K562 (cell line): ENCODE measurements at regions not wholly inside any gene's neighbourhood (a gene's known extent, or its start where the extent isn't known, plus 50 kb on each side); places are given as distances from the start of the nearest gene placed in this dataset.

Experiments used
- ATF3 ChIP-seq, 2 experiments: fragments of 450-650 bp in 1 of 2; sonication (generic) in 1 of 2; formaldehyde crosslinking in 1 of 2; IDR thresholded peaks in 1 of 2; conservative IDR thresholded peaks in 1 of 2; 2 replicates each; pipeline versions ENCODE4 v1.6.1 to v1.8.1; 2016 to 2023; ENCODE audit warnings: mild to moderate bottlenecking in 2 of 2, moderate library complexity in 2 of 2, inconsistent platforms in 1 of 2, missing genetic modification reagents in 1 of 2
- CBX5 ChIP-seq: IDR thresholded peaks from 2 replicates; pipeline ENCODE4 v1.6.1; 2014; ENCODE audit warnings: low read depth, borderline replicate concordance
- DIDO1 ChIP-seq: fragments of 450-650 bp; IDR thresholded peaks from 2 replicates; pipeline ENCODE4 v1.6.1; 2016; ENCODE audit warnings: low read depth, missing biosample characterization, missing genetic modification characterization
- E2F6 ChIP-seq, 2 experiments: IDR thresholded peaks; 2 replicates each; pipeline ENCODE4 v1.6.1; 2011; ENCODE audit warnings: borderline replicate concordance in 1 of 2, control low read depth in 1 of 2, low read depth in 1 of 2, low read length in 1 of 2, mild to moderate bottlenecking in 1 of 2, mixed read lengths in 1 of 2, moderate library complexity in 1 of 2; ENCODE audit not compliant: insufficient read depth in 1 of 2, insufficient read length in 1 of 2, poor library complexity in 1 of 2, severe bottlenecking in 1 of 2; ENCODE audit errors: extremely low read depth in 1 of 2
- FOS ChIP-seq: IDR thresholded peaks from 3 replicates; pipeline ENCODE4 v1.6.1; 2011; ENCODE audit not compliant: insufficient read length; ENCODE audit errors: extremely low read depth
- FOXP4 ChIP-seq: sonication (generic); formaldehyde crosslinking; IDR thresholded peaks from 2 replicates; pipeline ENCODE4 v1.8.0; 2022; ENCODE audit warnings: mild to moderate bottlenecking, missing genetic modification reagents, borderline replicate concordance
- MYNN ChIP-seq, 2 experiments: sonication (generic); formaldehyde crosslinking in 1 of 2; IDR thresholded peaks; 2 replicates each; pipeline versions ENCODE4 v1.5.0 to v1.6.1; 2016 to 2020; ENCODE audit warnings: antibody characterized with exemption in 1 of 2, missing genetic modification reagents in 1 of 2
- NCOA2 ChIP-seq, 2 experiments: fragments of 450-650 bp; IDR thresholded peaks; 2 replicates each; pipeline ENCODE4 v1.6.1; 2018; ENCODE audit warnings: mild to moderate bottlenecking in 2 of 2, moderate library complexity in 1 of 2; ENCODE audit not compliant: partially characterized antibody in 2 of 2
- PTBP1 ChIP-seq: fragments of 200-400 bp; formaldehyde crosslinking; IDR thresholded peaks from 2 replicates; pipeline ENCODE4 v1.6.1; 2017; ENCODE audit warnings: low read depth, low read length
- SREBF1 ChIP-seq: fragments of 150-350 bp; IDR thresholded peaks from 2 replicates; pipeline ENCODE4 v1.6.1; 2014; ENCODE audit warnings: antibody characterized with exemption, low read depth, low read length, borderline replicate concordance
- TEAD4 ChIP-seq, 2 experiments: sonication (generic) in 1 of 2; formaldehyde crosslinking in 1 of 2; IDR thresholded peaks; 2 replicates each; pipeline versions ENCODE4 v1.6.1 to v1.8.0; 2012 to 2022; ENCODE audit warnings: borderline replicate concordance in 1 of 2, inconsistent platforms in 1 of 2, low read length in 1 of 2, mild to moderate bottlenecking in 1 of 2, missing genetic modification reagents in 1 of 2
- THRB ChIP-seq: fragments of 450-650 bp; formaldehyde crosslinking; conservative IDR thresholded peaks from 2 replicates; pipeline ENCODE4 v1.4.0; 2022; ENCODE audit warnings: mild to moderate bottlenecking, missing genetic modification characterization
- VEZF1 ChIP-seq: fragments of 200-800 bp; sonication (Bioruptor generic); IDR thresholded peaks from 2 replicates; pipeline ENCODE4 v1.6.1; 2017; ENCODE audit warnings: missing genetic modification characterization, missing compliant biosample characterization
- ZC3H4 ChIP-seq: sonication (generic); formaldehyde crosslinking; IDR thresholded peaks from 2 replicates; pipeline ENCODE4 v1.9.0; 2021; ENCODE audit warnings: missing genetic modification reagents, borderline replicate concordance
- ZEB2 ChIP-seq: fragments of 450-650 bp; IDR thresholded peaks from 2 replicates; pipeline ENCODE4 v1.6.1; 2016
- ZNF512 ChIP-seq: IDR thresholded peaks from 2 replicates; pipeline ENCODE4 v1.6.1; 2016; ENCODE audit warnings: missing genetic modification characterization, missing compliant biosample characterization

- TF ChIP-seq VEZF1 (peak; percentile 42; the same call in 1 of the 2 replicates), ATF3 (IDR thresholded peaks at IDR 0.05) (peak; percentile 54; the same call in 1 of the 2 replicates), ATF3 (CRISPR knock-in tag; conservative IDR thresholded peaks at IDR 0.05) (no peak), CBX5 (no peak), PTBP1 (no peak), ZC3H4 (CRISPR knock-in tag) (no peak), FOS (peak; percentile 22), THRB (CRISPR knock-in tag) (no peak), E2F6 (IDR thresholded peaks at IDR 0.05; ENCODE audit: borderline replicate concordance in 1 of 2, extremely low read depth in 1 of 2, insufficient read depth in 1 of 2, insufficient read length in 1 of 2, low read depth in 1 of 2, low read length in 1 of 2, poor library complexity in 1 of 2, severe bottlenecking in 1 of 2) (no peak), NCOA2 (IDR thresholded peaks at IDR 0.05; ENCODE audit: partially characterized antibody in 2 of 2) (no peak), SREBF1 (no peak), ZEB2 (peak; percentile 31; the same call in 1 of the 2 replicates), MYNN (IDR thresholded peaks at IDR 0.05) (no peak), MYNN (CRISPR knock-in tag; IDR thresholded peaks at IDR 0.05) (no peak), TEAD4 (IDR thresholded peaks at IDR 0.05; ENCODE audit: low read length) (peak; percentile 53; the same call in 1 of the 2 replicates), TEAD4 (CRISPR knock-in tag; IDR thresholded peaks at IDR 0.05; ENCODE audit: borderline replicate concordance) (no peak), DIDO1 (peak; percentile 47; the same call in 1 of the 2 replicates), FOXP4 (CRISPR knock-in tag) (no peak), ZNF512 (tag) (no peak)
Measured at GRCh38 chr21:35316933-35317332, 267.8 kb upstream of the RUNX1 start (continued).
